NCI-H2081 (cell line): ENCODE measurements at regions not wholly inside any gene's neighbourhood (a gene's known extent, or its start where the extent isn't known, plus 50 kb on each side); places are given as distances from the start of the nearest gene placed in this dataset.

Experiments
- DNase-seq, 2 experiments: peaks; one replicate each; lab custom pipeline; 2025; lab: John Stamatoyannopoulos, UW

GRCh38 chr2:219897456-219897855 is 270.0 kb downstream of the SLC4A3 start:
- no peak for DNase-seq

- no peak for DNase-seq
Observed at GRCh38 chr2:219901155-219901554, 273.7 kb downstream of the SLC4A3 start.

- DNase-seq = no peak
Observed at GRCh38 chr2:219902891-219903552, 275.6 kb downstream of the SLC4A3 start.

GRCh38 chr2:219905640-219906039 is 278.2 kb downstream of the SLC4A3 start:
- no peak for DNase-seq

- no peak for DNase-seq
Observed at GRCh38 chr2:219906114-219907010, 278.9 kb downstream of the SLC4A3 start.

GRCh38 chr2:219907011-219907365 is 279.6 kb downstream of the SLC4A3 start:
- DNase-seq = no peak

GRCh38 chr2:219908538-219908937 is 281.1 kb downstream of the SLC4A3 start:
- no peak for DNase-seq

GRCh38 chr2:219911541-219911940 is 284.1 kb downstream of the SLC4A3 start:
- no peak for DNase-seq

- no peak for DNase-seq
Observed at GRCh38 chr2:219912491-219912921, 285.1 kb downstream of the SLC4A3 start.

- DNase-seq = no peak
Observed at GRCh38 chr2:219914577-219914976, 287.1 kb downstream of the SLC4A3 start.

GRCh38 chr2:219916281-219916680 is 288.9 kb downstream of the SLC4A3 start:
- DNase-seq = peak in 1 of 2 experiments; percentile 20

GRCh38 chr2:219916726-219917440 is 289.5 kb downstream of the SLC4A3 start:
- peak in 1 of 2 experiments; percentile 9 for DNase-seq

- DNase-seq = no peak
Observed at GRCh38 chr2:219918254-219918653, 290.8 kb downstream of the SLC4A3 start.

- DNase-seq = peak; percentile 89 to 97
Observed at GRCh38 chr2:219918944-219919343, 291.5 kb downstream of the SLC4A3 start.

GRCh38 chr2:219919506-219919905 is 292.1 kb downstream of the SLC4A3 start:
- DNase-seq = no peak

GRCh38 chr2:219929835-219930234 is 302.4 kb downstream of the SLC4A3 start:
- DNase-seq = no peak

GRCh38 chr2:219939647-219940046 is 312.2 kb downstream of the SLC4A3 start:
- no peak for DNase-seq

- no peak for DNase-seq
Observed at GRCh38 chr2:219944866-219945265, 317.4 kb downstream of the SLC4A3 start.

- DNase-seq = no peak
Observed at GRCh38 chr2:219946021-219946420, 318.6 kb downstream of the SLC4A3 start.

- DNase-seq = no peak
Observed at GRCh38 chr2:219946529-219946928, 319.1 kb downstream of the SLC4A3 start.

- DNase-seq = no peak
Observed at GRCh38 chr2:219947575-219947974, 320.1 kb downstream of the SLC4A3 start.

GRCh38 chr2:219949053-219949452 is 321.6 kb downstream of the SLC4A3 start:
- DNase-seq = no peak

GRCh38 chr2:219951099-219951498 is 323.7 kb downstream of the SLC4A3 start:
- no peak for DNase-seq
